AG10803 (cell line): ENCODE measurements at regions not wholly inside any gene's neighbourhood (a gene's known extent, or its start where the extent isn't known, plus 50 kb on each side); places are given as distances from the start of the nearest gene placed in this dataset.
A peak's percentile ranks its signal among the peaks of the same experiment; 100 is the strongest.

Source experiments
- DNase-seq: peaks from one replicate; pipeline ENCODE4 v3.0.0; 2010; ENCODE audit warnings: low read depth
- H3K4me3 ChIP-seq: 2 replicates; pipeline ENCODE4 v1.5.1; 2011; ENCODE audit warnings: mild to moderate bottlenecking, low read length, control low read depth
- CTCF ChIP-seq: conservative IDR thresholded peaks from 2 replicates; pipeline ENCODE4 v1.5.1; 2011; ENCODE audit warnings: mild to moderate bottlenecking, low read length, control low read depth, inconsistent platforms

- H3K4me3 ChIP-seq = no peak overlapping the region
- no peak for DNase-seq
- no peak for TF ChIP-seq CTCF
Observed at GRCh38 chr6:81853975-81854374, 101.5 kb upstream of the TENT5A start.

- DNase-seq = no peak
- no peak for TF ChIP-seq CTCF
- no peak overlapping the region for H3K4me3 ChIP-seq
Observed at GRCh38 chr6:81849248-81849647, 96.8 kb upstream of the TENT5A start.

GRCh38 chr6:81847866-81848265 is 95.4 kb upstream of the TENT5A start:
- no peak overlapping the region for H3K4me3 ChIP-seq
- DNase-seq = no peak
- no peak for TF ChIP-seq CTCF

GRCh38 chr6:81844686-81845085 is 92.2 kb upstream of the TENT5A start:
- peak; percentile 48 for DNase-seq
- no peak overlapping the region for H3K4me3 ChIP-seq
- no peak for TF ChIP-seq CTCF

- H3K4me3 ChIP-seq = no peak overlapping the region
- no peak for TF ChIP-seq CTCF
- no peak for DNase-seq
Observed at GRCh38 chr6:81843302-81843701, 90.8 kb upstream of the TENT5A start.

- DNase-seq = no peak
- H3K4me3 ChIP-seq = no peak overlapping the region
- no peak for TF ChIP-seq CTCF
Observed at GRCh38 chr6:81842254-81842653, 89.8 kb upstream of the TENT5A start.

GRCh38 chr6:81838724-81839426 is 86.4 kb upstream of the TENT5A start:
- no peak for TF ChIP-seq CTCF
- DNase-seq = no peak
- no peak overlapping the region for H3K4me3 ChIP-seq
